Stimulated activated naive CD4-positive, alpha-beta T cell (primary cell): ENCODE measurements at regions not wholly inside any gene's neighbourhood (a gene's known extent, or its start where the extent isn't known, plus 50 kb on each side); places are given as distances from the start of the nearest gene placed in this dataset.
A peak's percentile ranks its signal among the peaks of the same experiment; 100 is the strongest.
"Not testable (repeated sequence)": the region's sequence is repeated elsewhere in the genome, so short reads cannot be mapped to it uniquely, and the experiment has no call there.

Source experiments
- DNase-seq, 6 experiments: peaks; one replicate each; lab custom pipeline; 2025; lab: John Stamatoyannopoulos, UW

DNA sequence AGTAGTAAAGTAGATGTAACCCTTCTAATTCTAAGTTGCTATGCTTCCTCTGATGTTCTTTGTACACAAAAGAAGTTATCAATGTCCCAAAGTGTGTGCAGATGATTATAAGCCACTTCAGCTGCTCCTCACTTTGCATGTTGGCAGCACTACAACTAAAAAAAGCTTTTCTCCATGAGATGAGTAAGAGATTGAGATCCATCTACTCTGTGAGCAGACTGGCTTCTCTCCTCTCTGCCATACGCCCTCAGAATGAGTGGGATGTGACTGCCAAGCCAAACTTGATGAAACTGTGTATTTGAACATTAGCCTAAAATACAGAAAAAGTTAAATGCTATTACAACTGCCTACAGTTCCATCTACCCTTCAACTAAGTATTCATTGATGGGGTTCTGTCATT is 102.9 kb upstream of the ETV1 start:
- DNase-seq: no peak

DNA sequence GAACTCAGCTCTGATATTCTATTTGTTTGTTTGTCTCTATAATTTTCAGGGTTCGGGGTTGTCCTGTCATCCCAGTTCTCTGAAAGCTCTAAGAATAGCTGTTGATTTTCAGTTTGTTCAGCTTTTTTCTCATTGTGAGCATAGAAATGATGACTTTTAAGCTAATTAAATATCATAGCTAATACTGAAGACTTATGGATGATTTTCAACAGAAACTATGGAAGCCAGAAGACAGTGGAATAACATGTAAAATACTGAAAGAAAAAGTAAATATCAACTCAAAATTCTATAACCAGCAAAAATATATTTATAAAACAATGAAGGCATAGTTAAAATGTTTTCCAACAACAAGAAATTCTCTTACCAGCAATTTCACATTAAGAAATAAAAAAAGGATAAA is 96.4 kb upstream of the ETV1 start:
- no peak for DNase-seq

DNA sequence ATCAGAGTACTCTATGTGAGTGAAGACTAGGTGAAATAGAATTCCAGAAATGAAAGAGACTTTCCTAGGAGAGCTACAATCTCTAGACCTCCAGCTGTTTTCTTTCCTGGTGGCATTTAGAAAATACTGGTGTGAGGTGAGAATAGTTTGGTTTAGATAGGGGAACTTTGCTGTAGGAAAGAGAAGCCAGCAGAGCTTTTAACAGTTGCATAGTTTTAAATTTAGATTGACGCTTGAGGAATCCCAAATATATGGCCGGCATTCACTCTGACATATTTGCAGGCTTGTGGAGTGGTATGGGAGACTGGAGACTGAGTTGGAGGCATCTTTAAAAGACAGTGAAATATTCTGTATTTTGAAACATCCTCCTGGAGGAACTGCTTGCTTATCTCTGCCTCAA is 94.3 kb upstream of the ETV1 start:
- no peak for DNase-seq

DNA sequence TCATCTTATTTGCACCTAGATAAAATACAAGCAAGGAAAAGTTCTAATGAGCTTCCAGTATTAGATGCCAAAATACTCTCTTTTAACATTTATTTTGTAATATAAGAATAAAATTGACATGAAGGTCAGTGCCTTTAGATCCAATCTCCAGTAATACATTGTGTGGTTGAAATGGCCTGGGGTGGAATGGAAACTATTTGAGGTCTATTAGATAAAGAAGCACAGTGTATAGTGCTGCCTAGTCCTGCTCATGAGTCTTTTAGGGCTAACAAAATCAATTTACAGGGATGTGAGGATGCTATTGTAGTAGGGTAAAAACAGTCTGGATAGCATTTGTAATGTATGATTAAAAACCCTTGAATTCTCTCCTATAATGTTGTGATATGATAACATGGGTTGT is 84.5 kb upstream of the ETV1 start:
- DNase-seq: no peak

DNA sequence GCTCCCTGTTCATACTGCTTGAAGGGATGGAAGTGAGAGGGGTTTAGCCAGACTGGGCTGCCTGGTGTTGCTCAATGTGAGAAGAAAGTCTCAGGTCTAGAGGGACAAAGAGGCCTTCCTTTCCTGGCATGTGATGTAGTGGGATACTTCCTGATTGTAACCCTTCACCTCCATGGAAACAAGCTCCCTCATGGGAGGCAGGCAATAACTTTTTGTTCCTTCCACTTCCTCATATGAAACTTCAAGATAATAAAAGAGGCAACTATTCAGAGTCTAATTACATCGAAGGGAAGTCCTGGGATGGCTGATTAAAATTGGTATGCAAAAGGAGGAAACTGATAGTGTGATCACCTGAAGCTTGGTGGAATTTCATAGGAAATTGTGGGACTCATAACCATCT is 84.1 kb upstream of the ETV1 start:
- no peak for DNase-seq

DNA sequence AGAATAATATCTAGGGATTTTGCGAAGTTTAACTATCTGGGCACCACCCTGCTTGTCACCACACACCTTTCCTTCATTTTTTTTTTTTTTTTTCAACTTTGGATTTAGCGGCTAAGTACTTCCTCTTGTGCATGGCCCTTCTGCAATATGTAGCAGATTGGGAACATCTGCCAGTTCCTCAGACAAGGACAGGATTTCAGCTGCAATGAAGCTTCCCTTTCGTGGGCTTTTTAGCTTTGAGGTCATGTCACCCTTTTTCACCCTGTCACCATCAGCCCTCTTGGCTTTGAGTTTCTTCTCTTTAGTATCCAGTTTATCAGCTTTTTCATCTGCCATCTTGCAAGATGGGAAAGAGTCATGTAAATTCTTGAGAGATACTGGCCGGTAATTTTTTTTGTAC is 81.6 kb upstream of the ETV1 start:
- no peak for DNase-seq

DNA sequence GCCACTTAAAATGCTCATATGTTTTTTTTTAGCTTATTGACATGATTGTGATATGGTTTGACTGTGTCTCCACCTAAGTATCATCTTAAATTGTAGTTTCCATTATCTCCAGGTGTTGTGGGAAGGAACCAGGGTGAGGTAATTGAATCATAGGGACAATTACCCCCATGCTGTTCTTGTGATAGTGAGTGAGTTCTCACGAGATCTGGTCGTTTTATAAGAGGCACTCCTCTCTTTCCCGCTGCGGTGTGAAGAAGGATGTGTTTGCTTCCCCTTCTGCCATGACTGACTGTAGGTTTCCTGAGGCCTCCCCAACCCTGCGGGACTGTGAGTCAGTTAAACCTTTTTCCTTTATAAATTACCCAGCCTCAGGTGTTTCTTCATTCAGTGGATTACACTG is 80.5 kb upstream of the ETV1 start:
- DNase-seq: no peak

DNA sequence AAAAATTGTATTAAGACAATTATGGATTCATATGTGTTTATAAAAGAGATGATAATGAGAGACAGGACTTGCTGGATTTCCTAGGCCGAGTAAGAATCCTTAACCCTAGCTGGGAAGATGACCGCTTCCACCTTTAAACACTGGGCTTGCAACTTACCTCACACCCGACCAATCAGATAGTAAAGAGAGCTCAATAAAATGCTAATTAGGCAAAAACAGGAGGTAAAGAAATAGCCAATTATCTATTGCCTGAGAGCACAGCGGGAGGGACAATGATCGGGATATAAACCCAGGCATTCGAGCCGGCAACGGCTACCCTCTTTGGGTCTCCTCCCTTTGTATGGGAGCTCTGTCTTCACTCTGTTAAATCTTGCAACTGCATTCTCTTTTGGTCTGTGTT is 77.3 kb upstream of the ETV1 start:
- not testable (repeated sequence) for DNase-seq

DNA sequence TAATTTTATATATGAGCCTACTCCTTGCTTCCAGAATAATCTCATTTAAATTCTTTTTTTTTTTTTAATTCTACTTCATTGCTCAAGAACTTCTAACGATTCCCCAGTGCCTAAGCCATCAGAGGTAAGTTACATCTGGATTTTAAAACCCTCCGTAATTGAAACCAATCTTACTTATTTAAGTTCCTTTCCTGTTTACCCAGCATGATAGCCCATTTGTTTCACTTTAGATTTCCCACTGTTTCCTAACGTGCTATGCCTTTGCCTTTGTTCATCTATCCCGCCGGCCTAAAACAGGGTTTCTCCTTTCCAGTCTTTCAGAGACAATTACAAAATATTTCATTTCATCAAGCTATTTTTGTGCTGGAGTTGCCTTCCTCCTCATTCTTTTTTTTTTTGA is 75.8 kb upstream of the ETV1 start:
- no peak for DNase-seq

DNA sequence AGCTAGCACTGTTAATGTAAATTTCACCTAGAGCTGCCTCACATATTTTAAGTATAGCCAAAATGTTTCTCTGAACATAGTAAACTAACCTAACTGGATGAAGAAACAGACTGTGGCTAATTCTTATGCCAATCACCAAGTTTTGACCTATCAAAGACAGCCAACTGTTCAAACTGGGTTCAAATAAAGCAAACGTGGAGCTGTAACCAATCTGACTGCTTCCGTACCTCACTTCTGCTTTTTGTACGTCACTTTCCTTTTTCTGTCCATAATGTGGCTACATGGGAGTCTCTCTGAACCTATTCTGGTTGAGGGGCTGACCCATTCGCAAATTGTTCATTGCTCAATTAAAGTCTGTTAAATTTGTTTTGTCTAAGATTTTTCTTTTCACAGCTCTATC is 66.3 kb upstream of the ETV1 start:
- no peak for DNase-seq

DNA sequence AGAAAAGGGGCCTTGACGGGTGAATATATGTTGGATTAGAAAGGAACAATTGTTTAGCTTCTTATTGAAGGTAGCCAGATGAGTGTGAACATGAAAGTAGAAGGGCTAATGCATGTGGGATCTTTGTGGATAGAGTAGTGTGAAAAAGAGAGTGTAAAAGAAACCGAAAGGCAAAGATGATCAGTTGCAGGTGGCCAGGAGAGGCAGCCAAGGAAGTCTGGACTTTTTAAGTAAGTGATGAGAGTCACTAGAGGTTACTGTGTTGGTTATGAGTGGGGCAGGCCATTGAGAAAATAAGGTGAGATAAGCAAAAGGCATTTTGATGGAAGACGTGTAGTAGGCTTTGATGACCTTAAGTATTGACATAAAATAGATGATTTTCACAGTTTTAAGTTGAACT is 64.7 kb upstream of the ETV1 start:
- DNase-seq: no peak

DNA sequence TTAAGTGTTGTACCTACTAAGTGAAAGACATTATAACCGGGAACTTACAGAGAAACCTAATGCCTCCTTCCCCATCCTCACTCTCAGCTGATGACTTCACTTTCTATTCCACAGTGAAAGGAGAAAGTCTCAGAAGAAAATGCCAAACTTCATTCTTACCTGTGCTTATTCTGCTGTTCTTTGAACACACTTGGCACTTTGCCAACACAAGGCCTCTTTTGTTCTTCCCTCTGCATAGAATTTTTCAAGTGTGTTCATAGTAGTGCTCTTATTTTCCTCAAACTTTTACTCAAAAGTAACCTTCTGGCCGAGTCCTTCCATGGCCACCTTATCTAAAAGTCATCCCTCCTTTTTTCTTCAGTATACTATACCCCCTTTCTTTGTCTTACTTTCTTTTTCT is 59.4 kb upstream of the ETV1 start:
- peak in 1 of 6 experiments; percentile 1 for DNase-seq

DNA sequence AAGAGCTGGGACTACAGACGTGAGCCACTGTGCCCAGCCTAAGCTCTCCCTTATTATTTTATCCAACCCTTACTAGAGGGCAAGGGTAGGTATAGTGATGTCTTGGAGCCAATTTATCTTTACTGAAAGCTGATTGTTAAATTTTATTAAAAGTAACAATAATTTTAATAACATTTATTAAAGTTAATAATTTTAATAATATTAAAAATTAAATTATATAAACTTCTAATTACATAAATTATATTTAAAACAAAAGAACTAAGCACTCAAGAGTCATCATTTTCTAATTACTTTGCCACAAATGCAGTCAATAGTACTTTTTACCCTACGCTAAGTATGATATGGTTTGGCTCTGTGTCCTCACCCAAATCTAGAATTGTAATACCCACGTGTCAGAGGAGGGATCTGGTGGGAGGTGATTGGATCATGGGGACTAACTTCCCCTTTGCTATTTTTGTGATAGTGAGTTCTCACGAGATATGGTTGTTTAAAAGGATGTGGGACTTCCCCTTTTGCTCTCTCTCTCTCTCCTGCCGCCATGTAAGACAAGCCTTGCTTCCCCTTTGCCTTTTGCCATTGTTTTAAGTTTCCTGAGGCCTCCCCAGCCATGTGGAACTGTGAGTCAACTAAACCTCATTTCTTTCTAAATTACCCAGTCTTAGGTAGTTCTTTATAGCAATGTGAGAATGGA is 58.4 kb upstream of the ETV1 start:
- no peak for DNase-seq

DNA sequence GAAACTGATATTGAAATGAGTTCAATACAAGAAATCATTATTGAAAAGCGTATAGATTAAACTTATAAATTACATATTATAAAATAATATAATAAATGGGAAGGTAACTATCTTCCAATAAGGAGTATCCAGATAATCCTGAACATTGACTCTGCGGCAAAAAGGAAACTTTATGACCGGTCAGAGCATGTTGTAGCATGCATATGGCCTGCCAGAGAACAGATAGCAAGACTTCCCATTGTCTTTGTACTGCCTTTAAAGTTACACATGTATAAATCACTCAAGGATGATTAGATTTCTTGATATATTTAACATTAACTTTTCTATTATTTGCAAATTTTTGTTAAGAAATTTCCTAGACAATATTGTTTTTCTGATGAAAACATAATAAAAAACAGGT is 56.2 kb upstream of the ETV1 start:
- no peak for DNase-seq

DNA sequence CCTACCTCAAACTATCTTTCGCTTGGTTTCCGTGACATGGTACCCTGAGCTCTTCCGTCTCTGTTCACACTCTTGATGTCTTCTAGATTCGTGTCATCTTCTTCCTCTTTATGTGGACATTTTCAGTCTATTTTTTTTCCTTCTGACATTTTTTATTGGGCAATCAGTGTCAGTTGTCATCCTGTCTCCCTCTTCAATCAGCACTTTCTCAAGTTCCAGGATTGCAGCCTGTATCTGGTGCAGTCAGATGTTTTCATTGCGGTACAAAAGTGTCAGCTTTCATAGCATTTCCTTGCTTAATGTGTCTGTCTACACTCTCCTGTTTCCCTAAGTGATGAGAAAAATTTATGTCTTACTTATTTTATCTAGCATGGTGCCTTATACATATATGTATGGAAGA is 51.1 kb upstream of the ETV1 start:
- DNase-seq: no peak
